NCI-H2107 treated with DMSO at 0.1 percent for 48 hours (cell line): ENCODE measurements at regions not wholly inside any gene's neighbourhood (a gene's known extent, or its start where the extent isn't known, plus 50 kb on each side); places are given as distances from the start of the nearest gene placed in this dataset.

Experiments used
- DNase-seq: peaks from one replicate; lab custom pipeline; 2025; ENCODE audit not compliant: unreplicated experiment; lab: John Stamatoyannopoulos, UW

DNA sequence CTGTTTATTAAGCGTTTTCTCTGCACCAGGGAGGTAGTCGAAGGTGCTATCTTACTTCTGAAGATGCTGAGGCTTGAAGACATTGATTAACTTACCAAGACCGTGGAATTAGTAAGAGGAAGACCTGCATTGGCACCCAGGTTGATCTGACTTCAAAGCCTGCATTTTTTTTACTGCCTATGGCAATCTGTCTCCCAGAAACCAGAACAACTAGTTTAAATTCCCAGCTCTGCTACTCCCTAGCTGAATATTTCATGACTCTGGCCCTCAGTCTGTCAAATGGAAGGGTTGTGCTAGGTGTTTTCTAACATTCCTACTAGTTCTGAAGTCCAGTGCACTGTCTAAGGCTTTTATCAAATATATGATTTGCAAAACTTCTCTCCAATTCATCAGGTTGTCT, 52.0 kb upstream of the GRAMD1B start:
- DNase-seq = no peak

DNA sequence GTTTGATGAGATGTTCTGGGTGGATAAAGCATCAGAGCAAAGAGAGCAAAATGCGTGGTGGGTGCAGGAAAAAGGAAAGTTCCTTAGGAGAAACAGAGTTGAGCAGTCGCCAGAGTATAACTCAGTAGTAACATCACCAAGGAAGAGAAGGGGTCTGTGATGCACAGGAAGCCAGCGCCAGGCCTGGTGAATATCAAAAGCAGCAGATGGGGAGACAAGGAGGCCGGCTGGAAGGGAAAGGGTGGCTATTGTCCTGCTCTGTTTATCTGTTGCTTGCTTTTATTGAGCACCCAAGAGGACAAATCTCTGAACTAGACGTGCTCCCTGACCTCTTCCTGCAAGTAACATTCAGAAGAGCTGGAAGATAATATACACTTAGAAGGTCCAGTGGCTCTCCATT, 52.7 kb upstream of the GRAMD1B start:
- DNase-seq = no peak

DNA sequence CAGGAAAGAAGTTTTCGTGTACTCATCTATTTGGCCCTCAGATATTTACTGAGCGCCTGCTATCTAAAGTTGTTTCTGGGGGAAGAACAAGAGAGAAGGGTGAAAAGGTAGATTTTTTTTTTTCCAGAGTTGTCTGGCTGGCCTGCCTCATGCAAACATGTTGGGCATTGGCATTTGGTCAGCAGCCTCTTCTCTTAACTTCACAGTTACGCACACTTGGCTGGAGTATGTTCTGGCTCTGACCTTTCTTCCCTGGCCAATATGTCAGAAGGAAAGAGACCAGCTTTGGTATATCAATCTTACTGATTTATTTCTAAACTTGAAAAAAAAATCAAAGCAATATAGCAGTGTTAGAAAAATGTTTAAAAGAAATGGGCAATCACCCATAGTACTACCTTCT, 54.2 kb upstream of the GRAMD1B start:
- no peak for DNase-seq

DNA sequence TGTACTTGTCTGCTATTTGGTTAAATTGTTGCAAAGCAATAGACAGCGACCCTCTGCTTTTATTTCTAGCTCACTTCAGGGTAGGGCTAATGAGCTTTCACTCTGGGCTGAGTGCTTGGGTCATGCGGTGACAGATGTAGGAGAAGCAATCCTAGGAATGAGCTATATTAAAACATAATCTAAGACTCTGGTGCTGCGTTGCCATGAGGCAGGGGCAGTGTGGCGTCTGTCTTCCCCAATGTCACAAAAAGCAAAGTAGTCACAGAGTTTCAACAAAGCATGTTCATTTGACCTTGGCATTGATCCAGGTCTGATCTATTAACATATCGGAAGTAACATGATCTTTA, 55.5 kb upstream of the GRAMD1B start:
- DNase-seq = no peak

DNA sequence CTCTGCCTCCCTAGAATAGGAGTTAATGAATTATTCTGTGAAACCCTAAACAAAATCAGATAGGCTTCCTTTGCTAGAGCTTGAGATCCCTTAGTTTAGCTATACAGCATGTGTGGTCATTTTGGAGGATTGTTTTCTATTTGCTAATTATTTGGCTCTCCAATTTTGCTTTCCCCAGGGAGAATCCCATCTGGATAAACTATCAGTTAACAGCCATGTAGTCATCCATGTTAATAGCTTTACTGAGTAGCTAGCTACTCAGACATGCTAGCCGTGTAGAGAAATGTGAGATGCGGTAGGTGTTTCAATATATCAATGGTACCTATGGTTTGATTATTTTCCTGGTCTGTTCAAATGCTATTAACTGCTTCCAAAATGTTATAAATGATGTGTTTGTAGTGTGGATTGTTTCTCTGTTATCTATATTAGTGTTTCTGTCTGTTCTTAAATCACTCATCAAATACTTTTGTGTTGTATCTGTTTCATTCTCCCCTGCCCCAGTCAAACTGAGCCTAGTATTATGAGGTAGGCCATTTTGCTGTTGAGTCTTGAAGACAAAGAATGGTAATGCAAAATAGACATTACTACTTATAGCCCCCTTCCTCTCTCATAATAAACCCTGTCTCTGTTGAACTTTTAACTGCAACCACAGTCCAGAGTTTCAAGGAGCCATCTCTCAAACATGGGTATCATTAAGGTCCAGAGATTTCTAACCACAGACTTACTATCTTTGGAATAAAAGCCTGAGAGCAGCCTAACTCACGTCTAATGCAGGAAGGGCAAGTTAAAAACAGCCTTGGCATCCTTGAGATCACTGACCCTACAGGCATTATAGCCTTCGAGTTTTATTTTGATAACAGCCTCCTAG, 56.1 kb upstream of the GRAMD1B start:
- no peak for DNase-seq

DNA sequence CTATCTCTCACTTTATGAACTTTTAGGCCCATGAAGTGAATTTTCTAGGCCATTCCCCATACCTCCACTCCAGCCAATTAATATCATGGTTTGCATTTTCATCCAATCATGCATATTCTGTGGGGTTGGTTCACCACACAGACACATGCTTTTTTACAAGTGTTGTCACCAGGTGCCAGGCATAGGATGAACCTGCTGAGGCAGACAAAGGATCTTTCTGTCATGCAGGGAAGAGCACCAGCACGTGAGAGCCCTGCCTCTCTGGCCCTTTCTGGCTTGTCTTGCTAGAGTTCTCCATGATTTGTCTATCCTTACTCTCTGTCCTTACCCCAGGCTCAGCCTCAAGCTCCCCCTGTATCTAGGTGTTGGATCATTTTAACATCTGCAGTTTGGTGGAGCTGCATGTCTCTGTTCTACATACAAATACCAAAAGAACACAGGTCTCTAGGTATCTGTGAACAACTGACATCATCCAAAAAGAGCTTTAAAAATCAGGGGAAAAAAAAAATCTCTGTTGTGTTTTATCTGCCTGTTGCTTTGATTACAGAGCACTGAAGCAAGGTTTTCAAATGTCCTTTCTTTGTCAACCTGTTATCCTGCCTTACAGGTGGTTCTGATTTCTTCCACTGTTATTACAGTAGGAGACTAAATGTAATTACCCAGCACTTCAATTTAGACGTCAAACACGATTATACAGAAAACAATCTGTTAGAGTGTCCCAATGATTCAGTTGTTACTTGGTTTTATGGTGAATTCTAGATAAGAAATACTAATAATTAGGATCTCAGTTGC, 58.4 kb upstream of the GRAMD1B start:
- no peak for DNase-seq

DNA sequence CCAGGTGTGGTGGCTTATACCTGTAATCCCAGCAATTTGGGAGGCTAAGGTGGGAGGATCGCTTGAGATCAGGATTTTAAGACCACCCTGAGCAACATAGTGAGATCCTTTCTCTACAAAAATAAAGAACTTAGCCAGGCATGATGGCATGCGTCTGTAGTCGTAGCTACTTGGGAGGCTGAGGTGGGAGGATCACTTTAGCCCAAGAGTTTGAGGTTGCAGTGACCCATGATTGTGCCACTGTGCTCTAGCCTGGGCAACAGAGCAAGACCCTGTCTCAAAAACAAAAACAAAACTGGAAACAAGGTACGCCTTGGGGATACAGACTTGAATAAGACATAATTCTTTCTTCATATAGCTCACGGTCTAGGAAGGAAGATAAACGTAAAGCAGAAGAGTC, 63.1 kb upstream of the GRAMD1B start:
- DNase-seq = no peak

DNA sequence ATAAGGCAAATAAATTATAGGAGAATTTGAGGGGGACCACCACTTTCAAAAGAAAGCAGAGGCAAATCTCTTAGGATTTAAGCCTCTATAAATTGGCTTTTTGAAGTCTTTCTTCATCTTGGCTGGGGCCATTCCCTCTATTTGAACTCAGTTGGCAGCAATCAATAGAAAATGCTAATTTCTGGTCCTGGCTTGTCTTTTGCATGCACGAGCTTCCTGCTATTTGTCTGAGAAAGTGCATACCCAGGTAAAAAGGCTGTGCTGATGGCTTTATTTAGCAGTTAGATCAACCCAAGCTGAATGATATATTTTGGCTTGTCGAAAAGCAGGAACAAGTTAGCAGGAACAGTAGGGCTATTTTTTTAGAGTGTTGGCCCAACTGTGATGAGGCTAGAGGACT, 64.1 kb upstream of the GRAMD1B start:
- no peak for DNase-seq

DNA sequence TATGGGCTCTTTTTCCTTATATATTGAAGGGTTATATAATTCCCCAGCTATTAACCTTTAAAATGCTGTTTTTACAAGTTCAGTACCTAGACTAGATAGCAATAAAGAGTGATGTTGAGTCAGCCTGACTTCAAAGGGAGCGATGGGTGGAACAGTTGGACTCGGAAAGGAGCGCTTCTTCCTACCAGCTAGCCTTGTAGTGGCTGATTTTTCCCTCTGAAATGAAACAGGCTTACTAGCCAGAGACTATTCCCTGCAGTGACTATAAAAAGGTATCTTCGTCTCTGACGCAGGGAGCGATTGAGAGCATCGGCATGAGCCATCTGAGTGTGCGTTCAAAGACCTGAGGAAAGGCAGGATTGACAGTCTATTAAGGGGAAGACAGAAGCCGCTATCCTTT, 66.0 kb upstream of the GRAMD1B start:
- no peak for DNase-seq

DNA sequence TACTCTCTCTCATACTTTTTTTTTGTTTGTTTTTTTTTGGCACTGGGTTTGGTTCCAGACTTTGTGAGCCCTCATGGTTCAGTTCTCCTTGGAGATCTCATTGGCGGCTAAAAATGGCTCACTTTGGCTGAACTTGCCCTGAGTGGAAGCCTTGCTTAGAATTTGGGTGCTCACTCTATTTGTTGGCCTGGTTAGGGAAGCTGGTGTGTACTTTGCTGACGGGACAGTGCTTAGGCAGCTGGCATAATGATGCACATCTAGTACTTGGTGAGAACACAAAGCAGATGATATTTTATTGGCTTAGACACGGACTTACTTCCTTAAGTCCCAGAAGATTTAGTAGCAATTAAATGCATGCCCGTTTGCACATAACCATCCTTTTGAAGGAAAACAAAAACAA, 66.5 kb upstream of the GRAMD1B start:
- DNase-seq = no peak

DNA sequence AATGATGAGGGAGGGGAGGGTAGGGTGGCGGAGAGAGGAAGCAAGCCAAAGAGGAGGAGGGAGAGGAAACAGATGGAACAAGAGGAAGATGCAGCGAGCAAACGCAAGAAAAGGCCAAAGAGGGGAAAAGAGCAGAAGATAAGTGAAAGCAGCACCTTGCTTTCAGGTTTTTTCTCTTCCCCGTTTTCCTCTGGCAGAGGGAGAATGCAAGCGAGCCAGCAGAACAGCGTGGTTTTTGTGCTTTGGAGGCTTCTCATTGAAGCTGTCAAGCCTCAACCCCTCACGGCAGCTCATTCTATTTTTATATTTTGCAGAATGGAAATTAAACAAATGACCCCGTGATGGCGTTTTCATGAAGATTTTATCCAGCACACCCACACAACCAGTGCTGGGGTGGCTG, 67.1 kb upstream of the GRAMD1B start:
- no peak for DNase-seq

DNA sequence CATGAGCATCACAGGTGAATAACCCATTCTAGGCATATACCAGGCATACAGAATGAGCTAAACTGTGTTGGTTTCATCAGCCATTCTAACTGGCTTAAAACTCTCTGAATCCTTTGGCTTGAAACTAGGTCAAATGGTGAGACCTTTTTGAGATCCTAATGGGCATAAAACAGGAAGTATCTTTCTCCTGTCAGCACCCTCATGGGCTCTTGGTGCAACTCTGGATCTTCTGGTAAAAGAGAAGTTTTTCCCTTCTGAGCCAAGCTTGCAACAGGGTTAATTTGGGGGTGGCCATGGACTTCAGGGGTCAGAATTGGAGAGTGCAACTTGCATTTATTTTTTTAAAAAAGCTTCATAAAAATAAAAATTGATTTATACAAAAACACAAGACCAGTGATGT, 67.9 kb upstream of the GRAMD1B start:
- no peak for DNase-seq

DNA sequence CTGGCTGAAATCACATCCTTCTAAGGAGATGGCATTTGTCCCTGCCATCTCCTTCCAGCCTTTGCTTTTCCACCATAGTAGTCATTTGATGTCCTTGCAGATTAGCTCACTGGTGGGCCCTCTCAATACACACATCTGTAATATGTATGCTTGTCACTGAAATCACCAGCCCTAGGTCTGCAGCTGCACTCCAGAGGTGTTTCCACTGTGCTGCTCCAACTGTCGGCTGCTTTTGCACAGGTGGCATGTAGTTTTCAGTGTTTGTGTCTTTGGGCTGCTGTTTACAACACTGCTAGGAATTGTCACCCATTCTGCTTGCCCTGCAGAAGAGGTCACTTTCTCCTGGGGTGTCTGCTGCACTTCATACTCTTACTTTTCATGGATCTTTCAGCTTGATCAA, 69.0 kb upstream of the GRAMD1B start:
- DNase-seq = no peak

DNA sequence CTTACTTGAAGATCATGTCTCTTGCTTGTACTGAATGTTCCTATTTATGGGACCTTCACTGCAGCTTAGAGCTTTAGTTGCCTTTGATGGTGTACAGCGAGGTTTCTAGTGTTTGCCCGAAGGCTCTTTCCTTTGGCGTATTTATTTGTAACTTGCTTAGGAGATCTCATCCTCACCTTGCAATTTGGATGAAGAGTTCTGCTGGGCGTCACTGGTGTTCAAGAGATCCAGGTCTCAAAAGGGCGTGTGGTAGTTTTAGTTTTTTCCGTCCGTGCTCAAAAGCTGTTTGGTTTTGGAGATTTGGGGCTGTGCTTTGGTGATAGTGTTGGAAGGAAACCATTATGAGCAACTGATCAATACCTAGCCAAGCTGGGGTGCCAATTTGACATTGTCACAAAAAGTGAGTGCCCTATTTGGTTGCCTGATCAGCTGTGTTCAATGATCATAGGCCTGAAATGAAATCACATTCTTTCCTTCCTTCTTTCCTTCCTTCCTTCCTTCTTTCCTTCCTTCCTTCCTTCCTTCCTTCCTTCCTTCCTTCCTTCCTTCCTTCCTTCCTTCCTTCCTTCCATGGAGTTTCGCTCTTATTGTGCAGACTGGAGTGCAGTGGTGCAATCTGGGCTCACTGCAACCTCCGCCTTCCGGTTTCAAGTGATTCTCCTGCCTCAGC, 69.7 kb upstream of the GRAMD1B start:
- DNase-seq = no peak

DNA sequence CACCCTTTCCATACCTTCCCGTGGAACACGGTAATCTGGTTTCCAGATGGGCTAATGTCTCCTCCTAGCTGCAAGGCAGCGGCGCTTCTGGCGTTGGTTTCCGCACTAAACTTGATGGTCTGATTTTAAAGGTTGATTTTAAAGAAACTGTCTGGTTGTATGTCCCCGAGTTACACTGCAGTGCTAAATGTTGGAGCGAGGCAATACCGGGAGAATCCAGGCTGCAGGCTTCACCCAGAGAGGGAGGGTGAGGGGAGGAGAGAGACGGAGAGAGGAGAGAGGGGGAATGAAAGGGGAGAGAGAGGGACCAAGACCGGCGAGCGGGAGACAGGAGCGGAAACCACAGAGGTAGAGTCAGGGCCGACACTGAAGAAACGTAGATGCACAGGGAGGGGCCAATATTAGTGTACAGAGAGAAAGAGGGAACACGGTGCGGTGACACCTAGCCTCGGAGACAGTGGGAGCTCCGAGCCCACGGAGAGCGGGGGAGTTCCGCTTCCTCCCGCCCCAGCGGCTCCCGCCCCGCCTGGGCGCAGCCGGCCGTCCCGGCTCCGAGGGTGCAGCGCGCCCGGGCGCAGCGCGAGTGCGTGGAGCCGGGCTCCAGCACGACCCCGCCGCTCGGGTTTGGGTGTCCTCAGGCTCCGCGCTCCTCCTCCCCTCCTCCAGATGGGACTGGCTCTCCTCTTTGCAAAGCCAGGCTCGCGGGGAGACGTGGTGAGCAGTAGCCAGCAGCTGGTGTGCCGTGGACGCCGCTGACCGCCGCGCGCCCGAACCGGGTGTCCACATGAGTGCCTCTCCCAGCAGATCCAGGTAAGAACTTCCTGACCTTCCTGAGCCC, 71.9 kb upstream of the GRAMD1B start:
- DNase-seq = no peak

DNA sequence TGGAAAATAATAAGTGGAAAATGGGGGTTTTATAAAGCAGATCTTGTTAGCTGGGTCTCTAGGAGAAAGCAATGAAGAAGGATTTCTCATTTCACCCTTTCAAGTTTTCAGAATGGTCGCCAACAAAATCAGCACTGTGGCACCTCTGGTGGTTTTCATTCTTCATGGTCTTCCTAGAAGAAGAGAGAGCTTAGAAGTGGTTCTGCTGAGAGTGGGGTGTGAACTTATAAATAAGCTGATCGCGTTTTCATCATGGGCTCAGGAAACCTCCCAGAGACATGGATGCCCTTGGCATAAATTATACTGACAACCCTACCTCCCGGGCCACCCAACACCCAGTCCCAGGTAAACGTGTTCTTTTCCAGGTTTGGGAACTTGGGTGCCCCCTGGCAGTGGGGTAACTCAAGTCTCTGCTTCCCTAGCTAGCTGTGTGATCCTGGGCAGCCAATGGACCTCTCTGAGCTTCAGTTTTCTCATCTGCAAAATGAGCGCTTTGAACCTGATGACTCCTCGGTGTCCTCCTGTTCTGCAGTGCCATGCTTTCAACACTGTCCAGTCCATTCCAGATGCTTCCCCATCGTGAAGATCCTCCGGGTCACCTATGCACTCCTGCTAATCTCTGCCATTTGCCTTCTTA, 72.6 kb upstream of the GRAMD1B start:
- no peak for DNase-seq

DNA sequence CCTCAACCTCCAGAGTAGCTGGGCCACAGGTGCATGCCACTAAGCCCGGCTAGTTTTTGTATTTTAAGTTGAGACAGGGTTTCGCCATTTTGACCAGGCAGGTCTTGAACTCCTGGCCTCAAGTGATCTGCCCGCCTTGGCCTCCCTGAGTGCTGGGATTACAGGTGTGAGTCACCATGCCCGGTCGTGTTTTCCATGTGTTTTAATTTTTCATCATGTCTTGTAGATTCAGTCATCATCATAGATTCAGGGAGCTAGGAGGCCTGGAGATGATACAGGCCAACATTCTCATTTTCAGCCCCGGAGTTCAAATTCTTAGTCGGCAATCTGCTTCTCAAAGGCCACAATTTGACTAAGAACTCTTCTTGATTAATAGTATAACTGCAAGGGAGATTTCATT, 73.5 kb upstream of the GRAMD1B start:
- no peak for DNase-seq

DNA sequence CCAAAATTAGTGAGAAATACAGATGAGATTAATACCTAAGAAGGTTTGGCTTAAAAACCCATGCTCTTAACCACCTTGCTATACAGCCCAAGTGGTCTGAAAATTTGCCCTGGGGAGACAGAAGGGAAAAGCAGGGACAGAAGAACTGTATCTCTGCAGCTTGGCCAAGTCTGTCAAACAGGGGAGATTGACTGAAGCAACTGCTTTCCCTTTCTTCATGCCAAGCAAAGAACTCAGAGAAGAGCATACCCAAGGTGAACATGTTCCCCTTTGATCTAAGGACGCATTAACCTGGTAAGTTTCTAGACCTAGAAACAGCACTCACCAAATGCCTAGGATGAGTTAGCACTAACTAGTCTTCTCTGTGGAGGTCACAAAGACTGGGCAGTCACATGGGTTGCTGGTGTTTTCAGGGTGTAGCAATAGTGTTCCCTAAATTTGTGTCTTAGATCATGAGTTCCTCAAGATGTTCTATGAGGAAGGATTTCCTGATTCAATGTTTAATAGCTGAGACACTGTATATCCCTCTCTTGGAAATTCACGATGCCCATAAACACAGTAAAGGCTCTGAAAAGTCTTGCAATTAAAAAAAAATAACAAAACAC, 75.6 kb upstream of the GRAMD1B start:
- DNase-seq = no peak

DNA sequence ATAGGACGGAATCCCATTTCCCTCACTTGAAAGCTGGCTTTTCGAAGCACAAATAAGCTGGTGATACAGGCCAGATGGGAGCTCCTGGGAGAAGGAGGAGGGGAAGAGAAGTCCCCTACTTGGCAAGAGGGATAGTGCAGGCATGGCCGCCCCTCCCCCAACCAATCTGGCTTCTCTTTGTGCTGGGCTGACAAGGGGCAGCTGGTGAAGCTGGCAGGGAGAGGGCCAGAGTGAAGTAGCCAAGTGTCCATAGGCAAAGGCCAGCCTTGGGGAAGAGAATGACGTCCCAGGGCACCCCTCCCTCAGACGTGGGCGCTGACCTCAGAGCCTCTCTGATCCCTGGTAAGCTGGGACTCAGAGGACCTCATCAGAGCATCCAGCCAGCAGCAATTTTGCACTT, 78.7 kb upstream of the GRAMD1B start:
- DNase-seq = no peak

DNA sequence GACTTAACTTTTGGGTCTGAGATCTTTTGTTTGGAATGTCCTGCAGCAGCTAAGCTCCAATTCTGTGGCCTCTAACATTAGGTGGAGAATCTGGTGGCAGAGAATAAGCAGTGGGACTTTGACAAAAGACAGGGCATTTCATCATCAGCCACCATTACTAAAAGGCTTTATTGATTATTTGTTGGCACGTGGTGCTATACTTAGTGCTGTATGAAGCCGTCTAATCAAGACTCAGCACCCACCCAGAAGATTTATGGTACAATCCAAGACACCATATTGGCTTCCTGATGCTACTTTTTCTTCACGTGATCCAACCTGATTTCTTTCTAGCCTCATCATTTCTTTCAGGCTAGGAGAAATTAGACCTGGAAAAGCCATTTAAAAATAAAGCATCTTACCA, 80.7 kb upstream of the GRAMD1B start:
- DNase-seq = no peak
